22Rv1 (cell line): ENCODE measurements at regions not wholly inside any gene's neighbourhood (a gene's known extent, or its start where the extent isn't known, plus 50 kb on each side); places are given as distances from the start of the nearest gene placed in this dataset.

Experiments used
- H3K27ac ChIP-seq: fragments of 450-650 bp; 2 replicates; pipeline ENCODE4 v1.5.1; 2017
- ZFX ChIP-seq: fragments of 450-650 bp; IDR thresholded peaks from 2 replicates; pipeline ENCODE4 v1.6.1; 2017; ENCODE audit warnings: antibody characterized with exemption, borderline replicate concordance
- TF ChIP-seq, protein P1 (sequence below): fragments of 450-650 bp; IDR thresholded peaks from 2 replicates; pipeline ENCODE4 v1.5.1; 2017; ENCODE audit warnings: mild to moderate bottlenecking

DNA sequence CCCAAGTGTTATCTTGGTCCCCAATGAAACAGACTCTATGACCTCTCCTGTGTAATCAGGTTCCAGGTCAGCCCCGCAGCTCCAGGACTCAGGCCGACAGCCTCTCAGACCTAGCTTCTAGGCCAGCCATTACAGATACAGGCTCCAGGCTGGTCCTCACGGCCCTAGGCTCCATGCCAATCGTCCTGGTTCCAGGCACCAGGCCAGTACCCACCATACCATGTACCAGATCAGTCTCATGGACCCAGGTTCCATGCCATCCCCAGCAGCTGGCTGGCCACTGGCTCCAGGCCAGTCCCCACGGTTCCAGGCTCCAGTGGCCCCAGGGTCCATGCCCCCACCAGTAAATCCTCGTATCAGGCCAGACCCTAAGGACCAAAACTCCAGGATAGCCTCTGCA is 1326.6 kb upstream of the C9orf72 start:
- no peak overlapping the region for H3K27ac ChIP-seq
- TF ChIP-seq, protein P1, sequence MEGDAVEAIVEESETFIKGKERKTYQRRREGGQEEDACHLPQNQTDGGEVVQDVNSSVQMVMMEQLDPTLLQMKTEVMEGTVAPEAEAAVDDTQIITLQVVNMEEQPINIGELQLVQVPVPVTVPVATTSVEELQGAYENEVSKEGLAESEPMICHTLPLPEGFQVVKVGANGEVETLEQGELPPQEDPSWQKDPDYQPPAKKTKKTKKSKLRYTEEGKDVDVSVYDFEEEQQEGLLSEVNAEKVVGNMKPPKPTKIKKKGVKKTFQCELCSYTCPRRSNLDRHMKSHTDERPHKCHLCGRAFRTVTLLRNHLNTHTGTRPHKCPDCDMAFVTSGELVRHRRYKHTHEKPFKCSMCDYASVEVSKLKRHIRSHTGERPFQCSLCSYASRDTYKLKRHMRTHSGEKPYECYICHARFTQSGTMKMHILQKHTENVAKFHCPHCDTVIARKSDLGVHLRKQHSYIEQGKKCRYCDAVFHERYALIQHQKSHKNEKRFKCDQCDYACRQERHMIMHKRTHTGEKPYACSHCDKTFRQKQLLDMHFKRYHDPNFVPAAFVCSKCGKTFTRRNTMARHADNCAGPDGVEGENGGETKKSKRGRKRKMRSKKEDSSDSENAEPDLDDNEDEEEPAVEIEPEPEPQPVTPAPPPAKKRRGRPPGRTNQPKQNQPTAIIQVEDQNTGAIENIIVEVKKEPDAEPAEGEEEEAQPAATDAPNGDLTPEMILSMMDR = no peak

DNA sequence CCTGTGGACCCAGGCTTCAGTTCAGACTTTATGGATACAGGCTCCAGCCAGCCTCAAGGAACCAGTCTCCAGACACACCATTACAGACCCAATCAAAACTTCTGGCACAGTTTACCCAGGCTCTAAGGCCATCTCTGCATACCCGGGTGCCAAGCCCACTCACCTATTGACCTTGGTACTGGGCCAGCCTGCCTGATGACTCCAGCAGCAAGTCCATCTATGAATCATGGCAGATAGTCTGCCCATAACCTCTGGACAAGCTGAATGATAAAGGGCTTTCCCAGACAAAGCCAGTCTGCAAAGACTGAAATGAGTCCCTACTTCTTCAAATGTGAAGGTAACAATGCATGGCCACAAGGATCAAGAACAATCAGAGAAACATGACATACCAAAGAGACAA is 1327.1 kb upstream of the C9orf72 start:
- no peak overlapping the region for H3K27ac ChIP-seq
- TF ChIP-seq, protein P1 = no peak
- TF ChIP-seq ZFX = no peak

- no peak overlapping the region for H3K27ac ChIP-seq
- TF ChIP-seq, protein P1 = no peak
- TF ChIP-seq ZFX = no peak
Observed at GRCh38 chr9:28909526-28909925, 1336.2 kb upstream of the C9orf72 start.

GRCh38 chr9:28912621-28913020 is 1339.3 kb upstream of the C9orf72 start:
- TF ChIP-seq, protein P1 = no peak
- no peak for TF ChIP-seq ZFX
- no peak overlapping the region for H3K27ac ChIP-seq

- H3K27ac ChIP-seq = peak overlapping the region; percentile 38
- TF ChIP-seq, protein P1 = no peak
- no peak for TF ChIP-seq ZFX
Observed at GRCh38 chr9:28915202-28915930, 1342.1 kb upstream of the C9orf72 start.

DNA sequence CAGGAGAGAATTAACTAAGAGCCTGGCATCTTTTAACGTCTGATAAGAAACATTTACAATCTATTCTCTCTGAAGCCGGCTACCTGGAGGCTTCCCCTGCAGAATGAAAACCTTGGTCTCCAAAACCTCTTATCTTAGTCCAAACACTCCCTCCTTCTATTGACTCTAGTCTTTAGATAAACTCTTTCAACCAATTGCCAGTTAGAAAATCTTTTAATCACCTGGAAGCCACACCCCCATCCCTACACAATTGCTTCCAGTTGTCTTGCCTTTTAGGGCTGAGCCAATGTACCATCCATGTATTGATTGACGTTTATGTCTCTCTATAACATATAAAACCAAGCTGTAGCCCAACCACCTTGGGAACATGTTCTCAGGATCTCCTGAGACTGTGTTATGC is 1343.1 kb upstream of the C9orf72 start:
- H3K27ac ChIP-seq = peak overlapping the region; percentile 38
- no peak for TF ChIP-seq ZFX
- TF ChIP-seq, protein P1 = no peak

GRCh38 chr9:28921857-28922500 is 1348.7 kb upstream of the C9orf72 start:
- TF ChIP-seq, protein P1 = no peak
- TF ChIP-seq ZFX = no peak
- H3K27ac ChIP-seq = no peak overlapping the region
